Tibial artery (tissue), 4 donors: ENCODE measurements at regions not wholly inside any gene's neighbourhood (a gene's known extent, or its start where the extent isn't known, plus 50 kb on each side); places are given as distances from the start of the nearest gene placed in this dataset.

Source experiments
- DNase-seq, 2 donors: peaks; one replicate each; pipeline ENCODE4 v3.0.0-alpha.2; 2019
- H3K27ac ChIP-seq, 2 donors: fragments of 200-600 bp; sonication (generic) in 1 of 2; 1 replicate in 1 of 2; 2 replicates in 1 of 2; pipeline ENCODE4 v1.5.1; 2018 to 2019; ENCODE audit warnings: mild to moderate bottlenecking in 1 of 2
- H3K27me3 ChIP-seq, 2 donors: fragments of 200-600 bp; sonication (generic) in 1 of 2; one replicate each; pipeline versions ENCODE4 v1.5.1 to v1.6.0; 2016 to 2019
- H3K36me3 ChIP-seq, 3 donors: fragments of 200-600 bp; sonication (generic) in 2 of 3; one replicate each; pipeline ENCODE4 v1.5.1; 2016 to 2019; ENCODE audit warnings: mild to moderate bottlenecking in 2 of 3
- H3K4me1 ChIP-seq, 4 donors: fragments of 200-600 bp; sonication (generic) in 2 of 4; 1 replicate in 3 of 4; 2 replicates in 1 of 4; pipeline ENCODE4 v1.5.1; 2016 to 2019
- H3K4me3 ChIP-seq, 2 donors: fragments of 200-600 bp; sonication (generic) in 1 of 2; 1 replicate in 1 of 2; 2 replicates in 1 of 2; pipeline ENCODE4 v1.5.1; 2018 to 2019; ENCODE audit warnings: mild to moderate bottlenecking in 2 of 2
- H3K9me3 ChIP-seq, 3 donors: fragments of 200-600 bp; sonication (generic) in 1 of 3; one replicate each; pipeline ENCODE4 v1.5.1; 2016 to 2019
- intact Hi-C: fragments of 100-400 bp; cut with DNase I; formaldehyde crosslinking; loops from one replicate; pipeline ENCODE4 v1.15.0; 2023; ENCODE audit warnings: low total_unique reads
- TF ChIP-seq, protein P1 (sequence below), 2 experiments: fragments of 200-600 bp in 1 of 2; fragments of 450-650 bp in 1 of 2; IDR thresholded peaks; one replicate each; pipeline ENCODE4 v1.5.1; 2017 to 2019; ENCODE audit warnings: antibody characterized with exemption in 2 of 2, mild to moderate bottlenecking in 1 of 2, moderate library complexity in 1 of 2

DNA sequence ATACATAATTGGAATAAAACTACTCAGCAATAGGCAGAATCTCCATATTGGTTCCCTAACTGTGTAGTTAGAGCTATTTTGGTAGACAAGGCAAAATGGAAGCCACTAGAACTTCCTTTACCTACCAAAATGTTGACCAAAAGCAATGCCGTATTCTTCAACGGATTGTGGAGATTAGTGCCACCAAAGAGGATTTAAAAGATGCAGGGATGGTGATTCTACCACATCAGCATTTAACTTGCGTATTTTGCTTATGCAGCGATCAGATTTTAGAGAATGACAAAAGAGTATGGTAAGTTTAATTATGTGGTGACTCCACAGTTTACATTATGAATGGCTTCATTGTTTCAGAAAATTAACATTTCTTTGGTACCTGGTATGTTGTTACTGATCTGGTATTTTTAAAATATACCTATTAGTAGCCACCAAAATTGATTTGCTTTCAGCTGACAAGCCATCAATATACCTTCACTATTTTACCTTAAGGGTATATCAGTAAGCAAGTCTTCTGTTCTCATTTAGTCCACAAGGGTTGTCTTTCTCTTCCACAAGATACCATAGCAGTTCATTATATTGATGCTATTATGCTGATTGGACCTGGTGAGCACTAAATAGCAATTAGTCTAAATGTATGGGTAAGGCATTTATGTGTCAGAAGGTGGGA lies 1910.7 kb upstream of the PRR20A start:
- no peak overlapping the region for H3K27ac ChIP-seq
- intact Hi-C loops, result no loop called here
- DNase-seq, result no peak
- no peaks in the 10 kb centered on the region for H3K4me1 ChIP-seq
- H3K36me3 ChIP-seq, result no peaks in the 10 kb centered on the region
- no peak overlapping the region for H3K4me3 ChIP-seq
- no peaks in the 10 kb centered on the region for H3K27me3 ChIP-seq
- H3K9me3 ChIP-seq, result no peaks in the 10 kb centered on the region
- TF ChIP-seq, protein P1, sequence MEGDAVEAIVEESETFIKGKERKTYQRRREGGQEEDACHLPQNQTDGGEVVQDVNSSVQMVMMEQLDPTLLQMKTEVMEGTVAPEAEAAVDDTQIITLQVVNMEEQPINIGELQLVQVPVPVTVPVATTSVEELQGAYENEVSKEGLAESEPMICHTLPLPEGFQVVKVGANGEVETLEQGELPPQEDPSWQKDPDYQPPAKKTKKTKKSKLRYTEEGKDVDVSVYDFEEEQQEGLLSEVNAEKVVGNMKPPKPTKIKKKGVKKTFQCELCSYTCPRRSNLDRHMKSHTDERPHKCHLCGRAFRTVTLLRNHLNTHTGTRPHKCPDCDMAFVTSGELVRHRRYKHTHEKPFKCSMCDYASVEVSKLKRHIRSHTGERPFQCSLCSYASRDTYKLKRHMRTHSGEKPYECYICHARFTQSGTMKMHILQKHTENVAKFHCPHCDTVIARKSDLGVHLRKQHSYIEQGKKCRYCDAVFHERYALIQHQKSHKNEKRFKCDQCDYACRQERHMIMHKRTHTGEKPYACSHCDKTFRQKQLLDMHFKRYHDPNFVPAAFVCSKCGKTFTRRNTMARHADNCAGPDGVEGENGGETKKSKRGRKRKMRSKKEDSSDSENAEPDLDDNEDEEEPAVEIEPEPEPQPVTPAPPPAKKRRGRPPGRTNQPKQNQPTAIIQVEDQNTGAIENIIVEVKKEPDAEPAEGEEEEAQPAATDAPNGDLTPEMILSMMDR (IDR thresholded peaks at IDR 0.05), result no peak

DNA sequence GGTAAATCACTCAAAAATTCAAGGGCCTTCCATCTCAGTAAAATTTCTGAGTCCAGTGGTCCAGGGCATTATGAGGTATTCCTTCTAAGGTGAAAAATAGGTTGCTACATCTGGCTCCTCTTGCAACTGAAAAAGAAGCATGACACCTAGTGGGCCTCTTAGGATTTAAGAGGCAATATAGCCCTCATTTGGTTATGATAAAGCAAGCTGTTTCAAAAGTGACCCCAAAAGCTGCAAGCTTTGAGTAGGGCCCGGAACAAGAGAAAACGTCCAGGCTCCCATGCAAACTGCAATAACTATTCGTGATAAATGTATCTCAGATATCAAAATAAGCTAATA lies 1910.2 kb upstream of the PRR20A start:
- intact Hi-C loops, result no loop called here
- TF ChIP-seq, protein P1 (IDR thresholded peaks at IDR 0.05), result no peak
- Histone ChIP-seq H3K27me3 (no peaks in the 10 kb centered on the region), H3K36me3 (no peaks in the 10 kb centered on the region), H3K27ac (no peak overlapping the region), H3K4me3 (no peak overlapping the region), H3K9me3 (no peaks in the 10 kb centered on the region), H3K4me1 (no peaks in the 10 kb centered on the region)
- no peak for DNase-seq

DNA sequence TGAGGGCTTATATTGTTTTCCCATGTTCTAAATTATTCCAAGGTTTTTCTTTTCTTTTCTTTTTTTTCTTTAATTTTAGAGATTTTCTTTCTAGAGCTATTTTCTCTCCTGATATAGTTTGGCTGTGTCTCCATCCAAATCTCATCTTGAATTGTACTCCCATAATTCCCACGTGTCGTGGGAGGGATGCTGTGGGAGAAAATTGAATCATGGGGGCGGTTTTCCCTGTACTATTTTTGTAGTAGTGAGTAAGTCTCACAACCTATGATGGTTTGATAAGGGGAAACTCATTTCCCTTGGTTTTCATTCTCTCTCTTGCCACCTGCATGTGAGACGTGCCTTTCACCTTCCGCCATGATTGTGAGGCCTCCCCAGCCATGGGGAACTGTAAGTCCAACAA lies 1906.4 kb upstream of the PRR20A start:
- no peak for DNase-seq
- H3K27ac ChIP-seq, result no peak overlapping the region
- intact Hi-C loops, result no loop called here
- H3K27me3 ChIP-seq, result no peaks in the 10 kb centered on the region
- TF ChIP-seq, protein P1 (IDR thresholded peaks at IDR 0.05), result no peak
- no peak overlapping the region for H3K4me3 ChIP-seq
- no peaks in the 10 kb centered on the region for H3K36me3 ChIP-seq
- no peaks in the 10 kb centered on the region for H3K4me1 ChIP-seq
- no peaks in the 10 kb centered on the region for H3K9me3 ChIP-seq

DNA sequence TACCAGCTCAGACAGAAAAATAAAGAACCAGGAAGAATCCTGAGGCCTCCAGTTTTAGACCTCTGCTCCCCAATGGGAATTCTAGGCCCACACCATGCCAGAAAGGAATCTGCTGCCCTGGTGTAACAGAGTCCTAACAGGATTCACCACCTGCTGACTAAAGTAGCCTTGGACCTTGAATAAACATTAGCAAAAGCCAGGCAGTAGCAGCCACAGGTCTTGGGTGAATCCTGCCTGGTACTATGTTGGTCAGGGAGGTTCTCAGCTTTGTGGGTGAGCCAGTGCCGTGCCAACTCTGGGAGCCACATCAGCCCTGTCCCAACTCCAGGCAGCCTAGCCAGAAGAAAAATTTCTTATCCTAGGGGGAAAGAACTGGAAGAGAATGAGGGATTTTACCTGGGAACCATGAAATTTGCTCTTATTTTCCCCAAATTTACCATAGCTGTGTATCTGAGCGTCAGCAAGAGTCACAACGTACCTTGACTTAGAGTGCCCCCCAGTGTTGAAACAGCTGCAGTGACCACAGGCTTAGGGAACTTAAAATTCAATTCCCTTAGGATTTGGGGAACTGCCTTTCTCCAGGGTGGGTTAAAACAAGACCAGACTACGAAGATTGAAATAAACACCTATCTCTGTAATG lies 1895.6 kb upstream of the PRR20A start:
- intact Hi-C loops, result no loop called here
- H3K9me3 ChIP-seq, result no peaks in the 10 kb centered on the region
- H3K36me3 ChIP-seq, result no peaks in the 10 kb centered on the region
- TF ChIP-seq, protein P1 (IDR thresholded peaks at IDR 0.05), result no peak
- no peak overlapping the region for H3K27ac ChIP-seq
- no peaks in the 10 kb centered on the region for H3K27me3 ChIP-seq
- H3K4me3 ChIP-seq, result no peak overlapping the region
- no peak for DNase-seq
- no peaks in the 10 kb centered on the region for H3K4me1 ChIP-seq

DNA sequence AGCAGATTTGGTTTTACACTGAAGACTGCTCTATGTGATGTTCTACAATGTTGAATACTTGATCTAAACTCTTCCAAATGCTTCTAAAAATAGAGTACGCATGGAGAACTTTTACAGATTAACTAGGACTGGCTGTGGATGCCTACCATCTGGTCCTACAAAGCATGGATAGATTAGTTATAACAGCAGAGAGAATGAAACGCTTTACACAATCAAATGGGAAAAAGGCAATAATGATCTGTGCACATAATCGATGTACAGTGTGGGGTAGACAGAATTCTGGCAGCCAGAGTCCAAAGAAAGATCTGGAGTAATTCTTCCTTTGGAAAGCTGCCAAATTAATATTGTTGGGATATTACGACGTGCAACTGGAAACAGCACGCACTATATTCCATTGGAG lies 1885.5 kb upstream of the PRR20A start:
- Histone ChIP-seq H3K9me3 (no peaks in the 10 kb centered on the region), H3K36me3 (no peaks in the 10 kb centered on the region), H3K4me3 (no peak overlapping the region), H3K27ac (no peak overlapping the region), H3K4me1 (no peaks in the 10 kb centered on the region), H3K27me3 (no peaks in the 10 kb centered on the region)
- intact Hi-C loops, result no loop called here
- TF ChIP-seq, protein P1 (IDR thresholded peaks at IDR 0.05), result no peak
- DNase-seq, result no peak
